ENCODE measurements at regions not wholly inside any gene's neighbourhood (a gene's known extent, or its start where the extent isn't known, plus 50 kb on each side); places are given as distances from the start of the nearest gene placed in this dataset.
"Not testable (repeated sequence)": the region's sequence is repeated elsewhere in the genome, so short reads cannot be mapped to it uniquely, and the experiment has no call there.

DNA sequence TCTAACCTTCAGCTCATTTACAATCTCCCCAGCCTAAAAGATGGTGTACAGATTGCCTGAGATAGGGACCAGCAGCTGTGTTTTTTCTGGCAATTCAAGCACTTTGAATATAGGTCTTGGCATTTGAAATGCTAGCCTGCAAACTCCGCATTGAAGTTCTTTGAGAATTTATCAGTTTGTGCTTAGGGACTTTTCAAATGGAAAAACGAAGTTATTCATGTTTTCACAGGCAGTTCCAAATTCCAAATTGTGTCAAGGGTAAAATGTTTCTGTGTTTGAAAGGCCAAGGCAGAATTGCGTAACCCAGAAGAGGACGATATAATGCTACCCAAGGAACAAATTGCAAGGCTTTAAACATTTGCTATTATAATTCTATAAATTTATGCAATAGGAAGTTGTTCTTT is 168.9 kb upstream of the RASSF8 start:
- Mint-ChIP-seq H3K27ac (no peak overlapping the region), H3K36me3 (ENCODE audit: low read depth) (no peaks in the 10 kb centered on the region), H3K4me3 (no peak overlapping the region), H3K27me3 (no peaks in the 10 kb centered on the region), H3K4me1 (ENCODE audit: low read depth) (no peaks in the 10 kb centered on the region), H3K9me3 (no peaks in the 10 kb centered on the region)
- intact Hi-C loops (cut with micrococcal nuclease) = no loop called here

DNA sequence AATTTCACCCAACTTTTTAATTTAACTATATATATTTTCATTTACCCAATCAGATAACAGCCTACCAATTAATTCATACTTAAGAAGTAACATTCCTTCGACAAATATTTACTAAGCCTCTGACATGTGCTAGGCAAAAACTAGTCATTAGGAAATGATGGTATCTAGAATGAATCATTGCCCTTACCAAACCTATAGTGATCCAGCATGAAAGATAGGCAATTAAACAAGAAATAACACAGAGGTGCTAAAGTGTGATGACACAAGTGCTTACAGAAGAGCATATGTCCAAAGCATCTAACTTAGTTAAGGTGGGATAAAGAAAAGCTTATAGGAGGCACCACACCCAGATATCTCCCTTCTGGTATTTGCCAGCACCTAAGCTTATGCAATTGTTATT is 166.5 kb upstream of the RASSF8 start:
- H3K4me3 Mint-ChIP-seq = no peak overlapping the region
- H3K9me3 Mint-ChIP-seq = no peaks in the 10 kb centered on the region
- intact Hi-C loops (cut with micrococcal nuclease) = no loop called here
- H3K27me3 Mint-ChIP-seq = no peaks in the 10 kb centered on the region
- H3K4me1 Mint-ChIP-seq (ENCODE audit: low read depth) = no peaks in the 10 kb centered on the region
- H3K36me3 Mint-ChIP-seq (ENCODE audit: low read depth) = no peaks in the 10 kb centered on the region
- H3K27ac Mint-ChIP-seq = no peak overlapping the region

DNA sequence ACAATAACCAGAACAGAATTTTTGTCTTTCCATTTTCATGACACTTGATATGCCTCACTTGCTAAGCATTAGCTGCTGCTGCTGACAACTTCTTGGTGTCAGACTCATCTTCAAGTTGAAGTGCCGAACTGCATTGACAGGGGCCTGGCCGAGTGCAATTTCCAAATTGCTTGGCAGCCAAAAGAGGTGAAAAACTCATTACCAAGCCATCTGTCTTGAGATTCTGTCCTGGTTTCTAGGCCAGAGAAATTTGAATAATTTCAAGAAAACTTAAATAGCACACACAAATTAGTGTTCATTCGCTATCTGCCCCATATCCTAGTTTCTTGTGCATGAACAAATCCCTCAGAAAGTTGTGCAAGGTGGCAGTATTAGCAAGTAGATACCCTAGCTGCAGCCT is 165.3 kb upstream of the RASSF8 start:
- Mint-ChIP-seq H3K27ac (no peak overlapping the region), H3K36me3 (ENCODE audit: low read depth) (no peaks in the 10 kb centered on the region), H3K4me3 (no peak overlapping the region), H3K27me3 (no peaks in the 10 kb centered on the region), H3K4me1 (ENCODE audit: low read depth) (no peaks in the 10 kb centered on the region), H3K9me3 (no peaks in the 10 kb centered on the region)
- intact Hi-C loops (cut with micrococcal nuclease) = no loop called here

DNA sequence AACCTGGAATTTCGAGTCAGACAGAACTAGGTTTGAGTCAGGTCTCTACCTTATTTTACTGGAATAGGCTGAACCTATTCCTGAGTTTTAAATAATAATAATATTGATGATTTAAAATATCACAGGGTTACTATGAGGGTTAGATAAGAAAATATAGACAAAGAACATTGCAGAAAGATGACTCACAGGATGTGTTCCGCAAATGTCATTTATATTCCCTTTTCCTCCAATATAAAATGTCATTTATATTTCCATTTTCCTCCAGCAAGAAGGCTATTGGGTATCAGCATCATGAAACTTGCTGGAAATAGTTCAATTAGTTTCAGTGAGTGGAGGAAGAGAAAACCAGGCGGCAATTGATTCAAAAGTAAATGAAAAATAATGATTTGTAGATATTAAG is 163.9 kb upstream of the RASSF8 start:
- no peaks in the 10 kb centered on the region for H3K27me3 Mint-ChIP-seq
- H3K36me3 Mint-ChIP-seq (ENCODE audit: low read depth) = no peaks in the 10 kb centered on the region
- no peaks in the 10 kb centered on the region for H3K4me1 Mint-ChIP-seq (ENCODE audit: low read depth)
- H3K27ac Mint-ChIP-seq = no peak overlapping the region
- H3K4me3 Mint-ChIP-seq = no peak overlapping the region
- no peaks in the 10 kb centered on the region for H3K9me3 Mint-ChIP-seq
- intact Hi-C loops (cut with micrococcal nuclease) = no loop called here

DNA sequence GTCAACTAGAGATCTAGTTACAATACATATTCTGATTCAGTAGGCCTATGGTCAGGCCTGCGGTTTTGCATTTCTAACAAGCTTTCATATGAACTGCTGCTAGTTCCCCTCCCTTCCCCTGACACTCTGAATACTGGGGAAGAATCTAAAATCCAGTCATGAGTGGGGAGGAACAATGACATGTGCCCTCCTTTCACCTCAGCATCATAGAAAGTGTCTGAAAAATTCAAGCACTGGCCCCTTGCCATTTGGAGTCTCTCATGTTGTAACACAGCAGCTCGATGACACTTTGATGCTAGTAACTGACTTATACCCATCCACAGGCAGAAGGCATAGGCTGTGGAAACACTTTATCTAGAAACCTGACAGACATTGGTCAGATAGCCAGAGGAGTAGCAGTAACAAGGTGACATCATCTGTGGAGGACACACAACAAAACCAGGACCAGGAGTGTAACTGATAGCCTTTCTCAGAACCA is 161.9 kb upstream of the RASSF8 start:
- Mint-ChIP-seq H3K4me1 (ENCODE audit: low read depth) (peaks cover 6% of the 10 kb centered on the region), H3K27ac (no peak overlapping the region), H3K9me3 (no peaks in the 10 kb centered on the region), H3K36me3 (ENCODE audit: low read depth) (no peaks in the 10 kb centered on the region), H3K27me3 (no peaks in the 10 kb centered on the region), H3K4me3 (no peak overlapping the region)
- intact Hi-C loops (cut with micrococcal nuclease) = no loop called here

DNA sequence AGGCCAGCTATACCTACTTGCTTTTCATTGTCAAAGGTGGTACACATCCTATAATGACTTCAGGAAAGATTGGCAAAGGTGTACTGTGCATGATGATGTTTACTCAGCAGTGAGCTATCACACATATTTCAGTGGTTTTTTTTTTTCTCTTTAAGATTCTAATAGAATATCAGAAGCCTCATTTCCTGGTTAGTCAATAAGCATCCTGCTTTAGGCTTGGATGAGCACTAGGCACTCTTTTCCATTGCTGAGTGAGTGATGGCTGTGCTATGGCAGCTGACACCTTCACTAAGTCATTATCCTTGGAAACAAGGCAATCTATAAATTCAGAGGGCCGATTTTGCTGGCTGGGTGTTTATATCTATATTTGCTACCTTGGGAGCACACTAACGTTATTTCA is 161.1 kb upstream of the RASSF8 start:
- H3K27ac Mint-ChIP-seq = no peak overlapping the region
- no peaks in the 10 kb centered on the region for H3K9me3 Mint-ChIP-seq
- intact Hi-C loops (cut with micrococcal nuclease) = no loop called here
- H3K4me3 Mint-ChIP-seq = no peak overlapping the region
- no peaks in the 10 kb centered on the region for H3K27me3 Mint-ChIP-seq
- peaks cover 6% of the 10 kb centered on the region for H3K4me1 Mint-ChIP-seq (ENCODE audit: low read depth)
- H3K36me3 Mint-ChIP-seq (ENCODE audit: low read depth) = no peaks in the 10 kb centered on the region

DNA sequence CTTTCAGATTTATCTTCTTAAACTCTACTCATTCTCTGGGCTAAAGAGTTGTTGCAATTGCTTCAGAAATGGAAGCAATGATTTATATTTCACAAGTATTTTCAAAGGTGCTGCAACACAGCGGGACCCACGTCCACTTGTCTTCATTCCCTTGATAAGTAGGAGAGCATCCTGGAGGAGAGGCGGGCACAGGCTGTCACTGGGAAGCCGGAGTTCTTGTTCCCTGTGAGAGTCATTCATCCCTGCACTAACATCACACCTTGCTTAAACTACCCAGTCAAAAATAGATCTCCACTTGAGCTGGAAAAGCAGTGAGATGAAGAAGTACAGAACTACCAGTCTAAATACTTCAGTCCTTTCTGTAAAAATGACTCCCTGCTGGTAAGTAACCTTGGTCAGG is 160.5 kb upstream of the RASSF8 start:
- Mint-ChIP-seq H3K9me3 (no peaks in the 10 kb centered on the region), H3K27ac (no peak overlapping the region), H3K4me1 (ENCODE audit: low read depth) (peaks cover 6% of the 10 kb centered on the region), H3K4me3 (no peak overlapping the region), H3K36me3 (ENCODE audit: low read depth) (no peaks in the 10 kb centered on the region), H3K27me3 (no peaks in the 10 kb centered on the region)
- intact Hi-C loops (cut with micrococcal nuclease) = no loop called here

DNA sequence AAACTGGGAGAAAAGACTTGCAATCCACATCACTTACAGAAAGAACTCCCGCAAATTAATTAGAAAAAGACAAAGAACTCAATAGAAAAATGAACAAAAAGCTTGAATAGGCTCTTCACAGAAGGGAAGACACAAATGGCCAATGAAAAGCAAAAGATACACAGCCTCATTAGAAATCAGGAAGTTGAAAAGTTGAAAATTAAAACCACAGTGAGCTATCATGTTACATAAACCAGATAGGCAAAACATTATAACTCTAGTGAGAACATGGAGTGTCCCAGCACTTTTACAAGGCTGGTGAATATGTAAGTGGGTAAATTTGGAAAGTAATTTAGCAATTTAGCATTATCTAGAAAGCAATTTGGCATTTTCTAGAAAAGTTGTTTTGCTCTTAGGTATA is 158.4 kb upstream of the RASSF8 start:
- Mint-ChIP-seq H3K4me3 (no peak overlapping the region), H3K27me3 (no peaks in the 10 kb centered on the region), H3K9me3 (no peaks in the 10 kb centered on the region), H3K36me3 (ENCODE audit: low read depth) (no peaks in the 10 kb centered on the region), H3K27ac (no peak overlapping the region), H3K4me1 (ENCODE audit: low read depth) (peaks cover 6% of the 10 kb centered on the region)
- intact Hi-C loops (cut with micrococcal nuclease) = no loop called here

DNA sequence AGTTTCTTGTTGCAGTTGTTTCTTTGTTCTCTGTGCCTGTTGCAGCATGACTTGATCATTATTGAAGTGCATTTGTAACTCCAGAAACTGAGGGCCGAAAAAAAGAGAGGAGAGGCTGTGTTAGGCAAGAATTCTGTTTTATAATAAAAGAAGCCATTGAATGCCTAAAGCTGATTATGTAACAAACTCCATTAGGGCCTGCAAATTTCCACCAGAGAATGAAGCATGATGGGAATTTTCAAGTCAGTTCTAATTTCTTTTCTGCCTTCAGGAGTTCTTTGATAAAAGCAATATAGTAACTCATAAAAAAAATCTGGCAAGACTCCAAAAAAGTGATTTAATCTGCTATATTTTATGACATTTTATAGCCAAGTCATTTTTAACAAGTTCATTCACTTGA is 156.7 kb upstream of the RASSF8 start:
- no peak overlapping the region for H3K4me3 Mint-ChIP-seq
- intact Hi-C loops (cut with micrococcal nuclease) = no loop called here
- peaks cover 6% of the 10 kb centered on the region for H3K4me1 Mint-ChIP-seq (ENCODE audit: low read depth)
- H3K36me3 Mint-ChIP-seq (ENCODE audit: low read depth) = no peaks in the 10 kb centered on the region
- H3K9me3 Mint-ChIP-seq = no peaks in the 10 kb centered on the region
- no peak overlapping the region for H3K27ac Mint-ChIP-seq
- no peaks in the 10 kb centered on the region for H3K27me3 Mint-ChIP-seq

DNA sequence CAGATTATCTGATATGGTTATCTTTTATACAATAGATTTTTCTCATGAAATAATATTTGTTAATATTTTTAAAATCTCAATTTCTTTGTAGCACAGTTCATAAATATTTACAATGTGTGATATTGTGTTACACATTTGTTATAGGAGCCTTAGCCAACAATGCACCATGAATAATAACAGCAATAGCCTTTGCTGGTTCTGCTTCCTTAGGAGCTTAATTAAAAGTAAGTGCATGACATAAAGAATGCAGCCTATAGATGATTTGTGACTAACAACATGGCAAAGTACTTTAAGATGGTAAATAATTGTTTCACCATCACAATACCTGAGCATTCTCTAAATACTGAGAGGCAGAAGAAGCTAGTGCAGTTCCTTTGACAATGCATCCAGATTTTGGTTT is 156.3 kb upstream of the RASSF8 start:
- Mint-ChIP-seq H3K27ac (no peak overlapping the region), H3K9me3 (no peaks in the 10 kb centered on the region), H3K4me3 (no peak overlapping the region), H3K4me1 (ENCODE audit: low read depth) (peaks cover 6% of the 10 kb centered on the region), H3K36me3 (ENCODE audit: low read depth) (no peaks in the 10 kb centered on the region), H3K27me3 (no peaks in the 10 kb centered on the region)
- intact Hi-C loops (cut with micrococcal nuclease) = no loop called here

DNA sequence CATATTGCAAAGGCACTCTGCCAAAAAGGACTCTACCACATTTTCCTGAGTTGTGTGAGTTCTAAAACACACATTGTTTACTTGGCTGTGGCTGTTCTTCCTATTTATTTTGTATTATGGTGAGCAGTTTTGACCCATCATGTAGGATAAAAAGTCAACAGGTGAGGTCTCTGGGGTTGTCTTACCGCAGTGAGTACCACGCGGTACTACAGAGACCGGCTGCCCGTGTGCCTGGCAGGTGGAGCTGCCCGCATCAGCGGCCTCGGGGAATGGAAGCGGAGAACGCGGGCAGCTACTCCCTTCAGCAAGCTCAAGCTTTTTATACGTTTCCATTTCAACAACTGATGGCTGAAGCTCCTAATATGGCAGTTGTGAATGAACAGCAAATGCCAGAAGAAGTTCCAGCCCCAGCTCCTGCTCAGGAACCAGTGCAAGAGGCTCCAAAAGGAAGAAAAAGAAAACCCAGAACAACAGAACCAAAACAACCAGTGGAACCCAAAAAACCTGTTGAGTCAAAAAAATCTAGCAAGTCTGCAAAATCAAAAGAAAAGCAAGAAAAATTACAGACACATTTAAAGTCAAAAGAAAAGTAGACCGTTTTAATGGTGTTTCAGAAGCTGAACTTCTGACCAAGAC is 155.3 kb upstream of the RASSF8 start:
- H3K27ac Mint-ChIP-seq; H3K36me3 Mint-ChIP-seq (ENCODE audit: low read depth); intact Hi-C loops (cut with micrococcal nuclease); H3K9me3 Mint-ChIP-seq; H3K4me1 Mint-ChIP-seq (ENCODE audit: low read depth); H3K27me3 Mint-ChIP-seq; H3K4me3 Mint-ChIP-seq: not testable (repeated sequence)

DNA sequence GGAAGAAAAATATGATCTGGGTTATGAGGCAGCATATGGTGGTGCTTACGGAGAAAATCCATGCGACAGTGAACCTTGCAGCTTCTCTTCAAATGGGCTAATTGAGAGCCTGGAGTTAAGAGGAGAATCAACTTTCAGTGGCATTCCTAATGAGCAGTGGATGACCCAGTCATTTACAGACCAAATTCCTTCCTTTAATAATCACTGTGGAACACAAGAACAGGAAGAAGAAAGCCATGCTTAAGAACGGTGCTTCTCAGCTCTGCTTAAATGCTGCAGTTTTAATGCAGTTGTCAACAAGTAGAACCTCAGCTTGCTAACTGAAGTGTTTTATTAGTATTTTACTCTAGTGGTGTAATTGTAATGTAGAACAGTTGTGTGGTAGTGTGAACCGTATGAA is 154.2 kb upstream of the RASSF8 start:
- H3K4me3 Mint-ChIP-seq; H3K36me3 Mint-ChIP-seq (ENCODE audit: low read depth); intact Hi-C loops (cut with micrococcal nuclease); H3K27ac Mint-ChIP-seq; H3K27me3 Mint-ChIP-seq; H3K9me3 Mint-ChIP-seq; H3K4me1 Mint-ChIP-seq (ENCODE audit: low read depth): not testable (repeated sequence)

DNA sequence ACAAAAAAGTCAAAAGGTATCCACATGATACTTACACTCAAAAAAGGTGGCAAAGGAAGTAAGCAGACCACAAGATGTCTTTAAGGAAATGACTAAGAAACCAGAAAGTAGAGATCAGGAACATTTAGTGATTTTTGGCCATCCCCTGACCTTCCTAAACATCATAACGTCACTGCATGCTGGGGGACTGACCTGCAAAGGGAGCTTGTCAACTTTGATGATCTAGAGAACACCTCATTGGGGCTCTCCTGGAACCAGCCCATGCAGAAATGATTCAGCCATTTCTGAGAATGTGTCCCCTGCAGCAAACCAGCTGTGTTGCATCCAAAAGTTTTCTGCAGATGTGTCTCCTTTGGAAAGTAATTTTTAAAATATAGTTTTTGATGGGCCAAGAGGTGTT is 152.2 kb upstream of the RASSF8 start:
- H3K27ac Mint-ChIP-seq = no peak overlapping the region
- H3K36me3 Mint-ChIP-seq (ENCODE audit: low read depth) = no peaks in the 10 kb centered on the region
- H3K4me3 Mint-ChIP-seq = no peak overlapping the region
- no peaks in the 10 kb centered on the region for H3K27me3 Mint-ChIP-seq
- H3K4me1 Mint-ChIP-seq (ENCODE audit: low read depth) = no peaks in the 10 kb centered on the region
- intact Hi-C loops (cut with micrococcal nuclease) = no loop called here
- H3K9me3 Mint-ChIP-seq = peaks cover 8% of the 10 kb centered on the region

DNA sequence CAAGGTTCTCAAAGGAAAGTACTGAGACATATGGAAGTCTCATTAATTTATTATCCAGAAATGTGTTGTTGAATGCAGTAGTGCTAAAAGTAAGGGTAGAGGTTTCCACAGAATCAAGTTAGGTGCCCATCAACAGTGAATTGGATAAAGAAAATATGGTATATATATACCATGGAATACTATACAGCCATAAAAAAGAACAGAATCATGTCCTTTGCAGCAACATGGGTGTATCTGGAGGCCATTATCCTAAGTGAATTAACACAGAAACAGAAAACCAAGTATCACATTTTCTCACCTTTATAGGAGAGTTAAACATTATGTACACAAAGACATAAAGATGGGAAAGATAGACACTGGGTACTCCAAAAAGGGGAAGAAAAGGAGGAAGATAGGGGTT is 149.9 kb upstream of the RASSF8 start:
- Mint-ChIP-seq H3K4me3 (no peak overlapping the region), H3K4me1 (ENCODE audit: low read depth) (no peaks in the 10 kb centered on the region), H3K27ac (no peak overlapping the region), H3K9me3 (peaks cover 8% of the 10 kb centered on the region), H3K27me3 (no peaks in the 10 kb centered on the region), H3K36me3 (ENCODE audit: low read depth) (no peaks in the 10 kb centered on the region)
- intact Hi-C loops (cut with micrococcal nuclease) = no loop called here

DNA sequence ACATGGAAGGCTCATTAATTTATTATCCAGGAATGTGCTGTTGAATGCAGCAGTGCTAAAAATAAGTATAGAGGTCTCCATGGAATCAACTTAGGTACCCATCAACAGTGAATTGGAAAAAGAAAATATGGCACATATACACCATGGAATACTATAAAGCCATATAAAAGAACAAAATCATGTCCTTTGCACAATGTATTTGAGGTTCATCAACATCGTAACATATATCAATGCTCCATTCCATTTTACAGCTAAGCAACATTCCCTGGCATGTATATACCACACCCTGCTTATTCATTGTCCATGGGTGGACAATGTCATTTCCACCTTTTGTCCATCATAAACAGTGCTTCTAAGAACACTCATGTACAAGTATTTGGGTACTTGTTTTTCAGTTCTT is 147.8 kb upstream of the RASSF8 start:
- intact Hi-C loops (cut with micrococcal nuclease) = no loop called here

More for the DNA sequence above, 147.8 kb upstream of the RASSF8 start:
- H3K27ac Mint-ChIP-seq = no peak overlapping the region
- peaks cover 8% of the 10 kb centered on the region for H3K9me3 Mint-ChIP-seq
- no peak overlapping the region for H3K4me3 Mint-ChIP-seq
- H3K36me3 Mint-ChIP-seq (ENCODE audit: low read depth) = no peaks in the 10 kb centered on the region
- no peaks in the 10 kb centered on the region for H3K27me3 Mint-ChIP-seq
- H3K4me1 Mint-ChIP-seq (ENCODE audit: low read depth) = no peaks in the 10 kb centered on the region

All from dendritic cell treated with granulocyte-macrophage colony-stimulating factor and Interleukin-4, amounts not matched to agents 40 ng/mL and 50 ng/mL, for 4 days (primary cell).